ENCODE measurements at regions not wholly inside any gene's neighbourhood (a gene's known extent, or its start where the extent isn't known, plus 50 kb on each side); places are given as distances from the start of the nearest gene placed in this dataset.

DNA sequence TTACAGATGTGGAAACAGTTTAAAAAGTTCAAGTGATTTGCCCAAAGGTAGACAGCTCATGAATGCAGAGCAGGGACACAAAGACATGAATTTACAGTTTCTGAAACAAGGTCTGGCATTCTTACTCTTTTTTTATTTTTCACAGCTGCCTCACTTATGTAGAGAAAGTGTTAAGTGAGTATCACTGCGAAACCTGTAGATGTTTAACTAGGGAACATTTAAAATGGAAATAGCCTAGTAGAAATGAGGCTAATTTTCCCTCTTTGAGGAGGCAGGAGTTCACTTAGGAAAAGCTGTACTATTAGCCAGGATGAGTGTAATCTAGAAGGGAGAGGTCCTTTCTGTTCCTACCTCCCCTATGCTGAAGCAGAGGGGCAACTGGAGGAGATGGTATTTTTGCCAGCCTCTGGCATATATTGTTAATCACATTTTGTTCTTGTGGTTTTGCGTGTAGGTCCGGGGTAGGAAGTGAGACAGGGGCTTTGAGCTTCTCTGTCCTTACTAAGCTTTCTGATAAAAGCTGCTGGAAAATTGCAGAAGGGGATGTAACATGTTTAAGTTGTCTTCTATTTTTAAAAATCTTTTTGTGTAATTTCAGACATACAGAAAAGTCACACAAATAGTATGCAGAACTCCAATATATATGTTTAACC lies 492.8 kb upstream of the NR3C2 start:
- H3K36me3 ChIP-seq (ENCODE audit: low read depth) = no peaks in the 10 kb centered on the region
- no peaks in the 10 kb centered on the region for H3K4me1 ChIP-seq (ENCODE audit: low read depth)
- peaks cover 10% of the 10 kb centered on the region for H3K9me3 ChIP-seq
- H3K4me3 ChIP-seq = no peak overlapping the region
- ATAC-seq (no peak), DNase-seq (no peak)
- intact Hi-C loops (cut with DNase I, micrococcal nuclease) = no loop called here
- TF ChIP-seq, protein P1, sequence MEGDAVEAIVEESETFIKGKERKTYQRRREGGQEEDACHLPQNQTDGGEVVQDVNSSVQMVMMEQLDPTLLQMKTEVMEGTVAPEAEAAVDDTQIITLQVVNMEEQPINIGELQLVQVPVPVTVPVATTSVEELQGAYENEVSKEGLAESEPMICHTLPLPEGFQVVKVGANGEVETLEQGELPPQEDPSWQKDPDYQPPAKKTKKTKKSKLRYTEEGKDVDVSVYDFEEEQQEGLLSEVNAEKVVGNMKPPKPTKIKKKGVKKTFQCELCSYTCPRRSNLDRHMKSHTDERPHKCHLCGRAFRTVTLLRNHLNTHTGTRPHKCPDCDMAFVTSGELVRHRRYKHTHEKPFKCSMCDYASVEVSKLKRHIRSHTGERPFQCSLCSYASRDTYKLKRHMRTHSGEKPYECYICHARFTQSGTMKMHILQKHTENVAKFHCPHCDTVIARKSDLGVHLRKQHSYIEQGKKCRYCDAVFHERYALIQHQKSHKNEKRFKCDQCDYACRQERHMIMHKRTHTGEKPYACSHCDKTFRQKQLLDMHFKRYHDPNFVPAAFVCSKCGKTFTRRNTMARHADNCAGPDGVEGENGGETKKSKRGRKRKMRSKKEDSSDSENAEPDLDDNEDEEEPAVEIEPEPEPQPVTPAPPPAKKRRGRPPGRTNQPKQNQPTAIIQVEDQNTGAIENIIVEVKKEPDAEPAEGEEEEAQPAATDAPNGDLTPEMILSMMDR (IDR thresholded peaks at IDR 0.05) = no peak

DNA sequence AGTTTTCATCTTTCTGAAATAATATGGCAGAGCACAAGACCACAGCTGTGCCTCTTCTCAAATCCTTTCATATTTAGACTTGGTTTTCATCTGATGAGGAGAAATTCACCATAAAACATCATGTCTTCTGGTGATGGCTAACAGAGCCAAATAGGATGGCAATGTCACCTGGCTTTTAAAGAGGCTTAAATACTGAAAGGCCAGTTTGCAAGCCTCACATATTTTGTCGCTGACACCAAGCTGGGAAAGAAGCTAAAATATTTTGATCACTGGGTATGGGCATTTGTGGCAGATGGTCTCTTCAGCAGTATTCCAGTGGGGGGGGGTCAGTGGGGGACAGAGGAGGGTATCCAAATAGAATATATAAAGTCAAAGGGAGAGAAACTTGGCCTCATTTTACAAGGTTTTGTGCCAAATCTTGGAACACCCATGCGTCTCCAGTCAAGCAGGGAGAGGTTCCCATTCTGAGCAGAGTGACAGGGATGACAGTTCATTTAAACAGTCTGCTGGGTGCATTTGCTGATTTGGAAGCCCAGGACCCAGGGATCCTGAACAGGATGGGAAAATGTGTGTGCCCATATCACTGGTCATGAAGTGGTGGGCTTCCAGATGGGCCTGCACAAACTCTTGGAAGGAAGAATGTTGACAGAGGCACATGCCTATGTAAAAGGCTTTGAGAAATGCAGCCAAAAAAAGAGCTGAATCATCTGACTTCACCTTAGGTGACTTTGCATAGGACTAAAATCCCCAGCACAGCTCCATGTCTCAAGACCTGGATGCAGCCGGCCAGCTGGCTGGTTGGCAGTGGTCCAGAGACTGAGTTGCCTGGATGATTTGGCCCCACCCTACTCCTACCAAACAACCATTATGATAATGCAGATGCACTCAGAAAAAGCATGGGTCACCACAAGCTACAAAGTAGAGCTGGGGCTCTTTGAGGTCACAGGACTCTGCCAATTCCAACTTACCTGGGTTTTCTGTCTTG lies 484.4 kb upstream of the NR3C2 start:
- Histone ChIP-seq H3K36me3 (ENCODE audit: low read depth) (no peaks in the 10 kb centered on the region), H3K4me1 (ENCODE audit: low read depth) (no peaks in the 10 kb centered on the region), H3K4me3 (no peak overlapping the region), H3K9me3 (peaks cover 11% of the 10 kb centered on the region)
- TF ChIP-seq, protein P1 (IDR thresholded peaks at IDR 0.05) = no peak
- ATAC-seq (peak; percentile 74), DNase-seq (peak; percentile 69 to 90 (median 83))
- intact Hi-C loops (cut with DNase I, micrococcal nuclease) = no loop called here

DNA sequence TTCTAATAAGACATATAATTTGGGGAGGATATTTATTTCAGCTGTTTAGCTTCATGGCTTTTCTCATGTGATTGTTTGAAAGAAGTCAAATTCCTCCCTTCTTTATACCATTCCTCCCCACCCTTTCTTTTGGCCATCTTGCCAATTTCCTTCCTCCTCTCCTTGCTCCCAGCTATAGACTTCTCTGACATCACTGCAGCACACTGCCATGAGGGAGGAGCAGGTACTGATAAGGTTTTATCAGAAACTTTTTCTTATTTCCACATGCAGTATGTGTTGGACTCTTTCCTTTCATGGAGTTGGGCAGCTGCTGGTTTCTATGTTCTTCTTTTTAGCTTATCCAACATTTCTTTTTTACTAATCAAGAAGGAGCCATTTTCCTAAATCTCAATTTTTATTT lies 481.7 kb upstream of the NR3C2 start:
- intact Hi-C loops (cut with DNase I, micrococcal nuclease) = no loop called here
- Histone ChIP-seq H3K9me3 (no peaks in the 10 kb centered on the region), H3K36me3 (ENCODE audit: low read depth) (no peaks in the 10 kb centered on the region), H3K4me3 (no peak overlapping the region), H3K4me1 (ENCODE audit: low read depth) (no peaks in the 10 kb centered on the region)
- TF ChIP-seq, protein P1 (IDR thresholded peaks at IDR 0.05) = no peak
- no peak for DNase-seq
- peak; percentile 48 for ATAC-seq

DNA sequence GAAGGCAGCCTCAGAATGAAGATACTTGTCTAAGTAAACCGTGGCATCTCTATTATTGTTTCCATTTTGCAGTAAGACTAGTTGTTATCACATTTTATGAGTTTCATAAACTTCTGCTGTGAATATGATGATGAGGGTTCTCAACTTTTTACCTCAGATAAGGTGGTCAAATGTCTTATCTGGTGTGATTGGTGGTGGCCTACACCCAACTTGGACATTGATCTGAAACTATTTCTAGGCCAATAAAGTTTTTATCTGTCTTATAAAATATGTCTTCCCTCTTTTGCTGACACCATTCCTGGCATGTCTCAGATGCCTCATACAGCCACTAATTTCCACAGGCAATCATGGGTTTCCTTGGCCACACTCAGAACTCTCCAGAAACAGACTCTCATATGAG lies 480.3 kb upstream of the NR3C2 start:
- TF ChIP-seq, protein P1 (IDR thresholded peaks at IDR 0.05) = no peak
- DNase-seq = peak in 1 of 3 donors; percentile 34
- peak; percentile 92 for ATAC-seq

DNA sequence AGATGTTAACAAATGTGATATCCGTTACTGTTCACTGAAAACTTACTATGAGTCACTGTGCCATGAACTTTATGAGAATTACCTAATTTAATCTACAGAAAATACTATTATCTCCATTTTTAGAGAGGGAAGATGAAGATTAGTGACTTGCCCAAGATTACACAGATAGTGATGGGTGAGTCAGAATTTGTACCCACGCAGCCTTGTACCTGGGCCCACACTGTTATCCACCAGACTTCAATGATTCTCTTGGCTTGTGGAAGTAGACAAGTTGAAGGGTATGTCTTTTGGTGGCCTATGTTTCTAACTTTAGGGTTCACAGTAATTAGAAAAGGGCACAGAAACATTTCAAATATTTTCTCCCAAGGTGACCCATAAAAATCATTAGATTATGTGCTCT lies 472.5 kb upstream of the NR3C2 start:
- Histone ChIP-seq H3K9me3 (no peaks in the 10 kb centered on the region), H3K4me3 (no peak overlapping the region), H3K36me3 (ENCODE audit: low read depth) (no peaks in the 10 kb centered on the region), H3K4me1 (ENCODE audit: low read depth) (no peaks in the 10 kb centered on the region)
- TF ChIP-seq, protein P1 (IDR thresholded peaks at IDR 0.05) = no peak
- DNase-seq (no peak), ATAC-seq (no peak)
- intact Hi-C loops (cut with DNase I, micrococcal nuclease) = no loop called here

More for the DNA sequence above, 480.3 kb upstream of the NR3C2 start:
- Histone ChIP-seq H3K9me3 (no peaks in the 10 kb centered on the region), H3K4me3 (no peak overlapping the region), H3K4me1 (ENCODE audit: low read depth) (no peaks in the 10 kb centered on the region), H3K36me3 (ENCODE audit: low read depth) (no peaks in the 10 kb centered on the region)
- intact Hi-C loops (cut with DNase I, micrococcal nuclease) = no loop called here

Data from mucosa of descending colon (tissue), 3 donors.